Body of pancreas (tissue), 4 donors: ENCODE measurements at regions not wholly inside any gene's neighbourhood (a gene's known extent, or its start where the extent isn't known, plus 50 kb on each side); places are given as distances from the start of the nearest gene placed in this dataset.
A peak's percentile ranks its signal among the peaks of the same experiment; 100 is the strongest.

Experiments used
- ATAC-seq: fragments of 150-250 bp; one replicate; pipeline ENCODE4 v1.9.1; 2016
- DNase-seq, 4 donors: peaks; one replicate each; pipeline ENCODE4 v3.0.0-alpha.2; 2019
- H3K27ac ChIP-seq, 4 donors: fragments of 200-600 bp; sonication (generic); 1 replicate in 3 of 4; 2 replicates in 1 of 4; pipeline versions ENCODE4 v1.5.1 to v1.6.1; 2016 to 2019; ENCODE audit warnings: mild to moderate bottlenecking in 1 of 4, mixed read lengths in 1 of 4, moderate library complexity in 1 of 4
- H3K27me3 ChIP-seq, 2 donors: fragments of 200-600 bp; sonication (generic); one replicate each; pipeline ENCODE4 v1.6.0; 2016; ENCODE audit warnings: mild to moderate bottlenecking in 1 of 2
- H3K36me3 ChIP-seq, 2 donors: fragments of 200-600 bp; sonication (generic); replicated peaks in 1 of 2; 2 replicates each; pipeline ENCODE4 v1.5.1; 2016; ENCODE audit warnings: low read depth in 2 of 2; ENCODE audit not compliant: insufficient read depth in 1 of 2
- H3K4me1 ChIP-seq: fragments of 200-600 bp; sonication (generic); one replicate; pipeline ENCODE4 v1.6.0; 2016
- H3K4me3 ChIP-seq, 2 donors: fragments of 200-600 bp; sonication (generic); 1 replicate in 1 of 2; 2 replicates in 1 of 2; pipeline ENCODE4 v1.5.1; 2016 to 2019
- H3K9me3 ChIP-seq, 3 donors: fragments of 200-600 bp; sonication (generic); 1 replicate in 2 of 3; 2 replicates in 1 of 3; pipeline ENCODE4 v1.5.1; 2016
- CTCF ChIP-seq, 7 experiments: fragments of 450-650 bp in 4 of 7; fragments of 200-600 bp in 3 of 7; sonication (generic) in 3 of 7; IDR thresholded peaks; one replicate each; pipeline ENCODE4 v1.5.1; 2016 to 2019; ENCODE audit warnings: antibody characterized with exemption in 7 of 7
- POLR2A ChIP-seq, 3 donors: fragments of 450-650 bp; IDR thresholded peaks; one replicate each; pipeline ENCODE4 v1.6.1; 2016; ENCODE audit warnings: antibody characterized with exemption in 3 of 3, mild to moderate bottlenecking in 2 of 3
- WGBS, 2 donors: methylation state at CpG; one replicate each; pipeline ENCODE4 v1.1.5; 2017; 5-methylcytosine and 5-hydroxymethylcytosine counted together
- intact Hi-C: fragments of 100-400 bp; cut with DNase I; formaldehyde crosslinking; loops from one replicate; pipeline ENCODE4 v1.15.1; 2023

DNA sequence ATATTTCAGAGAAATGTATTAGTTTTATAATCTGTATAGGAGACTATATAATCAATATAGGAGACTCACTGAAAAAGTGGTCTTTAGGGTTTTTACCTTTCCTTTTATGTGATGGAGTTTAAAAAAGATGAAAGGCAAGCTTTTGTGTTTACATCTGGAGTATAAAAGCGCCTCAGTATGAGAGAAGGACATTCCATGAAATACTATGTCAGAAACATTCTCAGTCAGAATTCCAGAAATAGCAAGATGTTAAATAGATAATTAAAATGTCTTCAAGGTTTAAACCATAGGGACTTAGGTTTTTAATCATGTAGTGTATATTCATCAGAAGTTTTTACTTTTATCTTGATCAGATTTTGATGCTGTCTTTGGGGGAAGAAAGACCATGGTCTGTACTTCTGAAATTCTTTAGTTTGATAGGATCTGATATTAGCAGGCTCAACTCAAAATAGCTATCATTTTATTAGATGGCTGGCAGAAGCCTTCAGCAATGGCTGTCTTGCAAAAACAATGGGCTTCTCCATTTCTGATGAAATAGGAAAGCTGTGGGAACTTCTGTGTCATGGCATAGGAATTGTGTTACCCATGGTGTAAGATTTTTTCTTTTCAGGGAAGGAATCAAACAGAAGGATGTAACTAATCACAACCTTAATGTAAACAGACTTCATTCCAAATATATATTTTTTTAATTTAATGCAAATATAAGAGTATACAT, 209.6 kb upstream of the PLSCR5 start:
- TF ChIP-seq POLR2A (IDR thresholded peaks at IDR 0.05) (no peak), CTCF (IDR thresholded peaks at IDR 0.05) (no peak)
- ATAC-seq (no peak), DNase-seq (no peak)
- Histone ChIP-seq H3K36me3 (no peaks in the 10 kb centered on the region), H3K27ac (no peak overlapping the region), H3K27me3 (no peaks in the 10 kb centered on the region), H3K4me3 (no peak overlapping the region), H3K9me3 (no peaks in the 10 kb centered on the region), H3K4me1 (no peaks in the 10 kb centered on the region)
- intact Hi-C loops: no loop called here
- 70 to 78% methylated on average over 1 of the region's 1 CpG for WGBS, 2 donors

- WGBS, 2 donors: 22 to 34% methylated on average over 1 of the region's 1 CpG
- Histone ChIP-seq H3K27me3 (no peaks in the 10 kb centered on the region), H3K27ac (no peak overlapping the region), H3K4me1 (no peaks in the 10 kb centered on the region), H3K4me3 (no peak overlapping the region), H3K9me3 (no peaks in the 10 kb centered on the region), H3K36me3 (no peaks in the 10 kb centered on the region)
- TF ChIP-seq POLR2A (IDR thresholded peaks at IDR 0.05): no peak
- TF ChIP-seq CTCF (IDR thresholded peaks at IDR 0.05): no peak
- DNase-seq (no peak), ATAC-seq (no peak)
- intact Hi-C loops: no loop called here
These were observed 208.3 kb upstream of the PLSCR5 start for GRCh38 chr3:146813496-146813895.

GRCh38 chr3:146803745-146804144, 198.6 kb upstream of the PLSCR5 start:
- peak in 1 of 4 donors; percentile 2 for DNase-seq
- no peaks in the 10 kb centered on the region for H3K9me3 ChIP-seq
- no peaks in the 10 kb centered on the region for H3K36me3 ChIP-seq
- H3K27me3 ChIP-seq: no peaks in the 10 kb centered on the region
- WGBS, 2 donors: 70% methylated on average over 2 of the region's 2 CpGs
- H3K27ac ChIP-seq: no peak overlapping the region
- no peaks in the 10 kb centered on the region for H3K4me1 ChIP-seq
- no peak for ATAC-seq
- H3K4me3 ChIP-seq: no peak overlapping the region
- intact Hi-C loops: no loop called here
- no peak for TF ChIP-seq POLR2A (IDR thresholded peaks at IDR 0.05)
- no peak for TF ChIP-seq CTCF (IDR thresholded peaks at IDR 0.05)

GRCh38 chr3:146801492-146801891, 196.3 kb upstream of the PLSCR5 start:
- WGBS, 2 donors: 12% methylated on average over 2 of the region's 2 CpGs
- DNase-seq (no peak), ATAC-seq (no peak)
- H3K9me3 ChIP-seq: no peaks in the 10 kb centered on the region
- no peaks in the 10 kb centered on the region for H3K27me3 ChIP-seq
- H3K4me1 ChIP-seq: no peaks in the 10 kb centered on the region
- no peak overlapping the region for H3K27ac ChIP-seq
- intact Hi-C loops: no loop called here
- H3K36me3 ChIP-seq: no peaks in the 10 kb centered on the region
- H3K4me3 ChIP-seq: no peak overlapping the region
- TF ChIP-seq POLR2A (IDR thresholded peaks at IDR 0.05) (no peak), CTCF (IDR thresholded peaks at IDR 0.05) (no peak)

- Histone ChIP-seq H3K36me3 (no peaks in the 10 kb centered on the region), H3K4me3 (no peak overlapping the region), H3K9me3 (no peaks in the 10 kb centered on the region), H3K27me3 (no peaks in the 10 kb centered on the region), H3K4me1 (no peaks in the 10 kb centered on the region), H3K27ac (no peak overlapping the region)
- ATAC-seq (no peak), DNase-seq (no peak)
- 41 to 62% methylated on average over 2 of the region's 2 CpGs for WGBS, 2 donors
- intact Hi-C loops: no loop called here
- TF ChIP-seq POLR2A (IDR thresholded peaks at IDR 0.05) (no peak), CTCF (IDR thresholded peaks at IDR 0.05) (no peak)
These were observed 195.3 kb upstream of the PLSCR5 start for GRCh38 chr3:146800484-146800883.
